RWPE2 (cell line): ENCODE measurements at regions not wholly inside any gene's neighbourhood (a gene's known extent, or its start where the extent isn't known, plus 50 kb on each side); places are given as distances from the start of the nearest gene placed in this dataset.

Experiments
- ATAC-seq: fragments of 200-7000 bp; cut with Tn5 transposase; 3 replicates; pipeline ENCODE4 v1.9.1; 2021; ENCODE audit warnings: low read depth
- DNase-seq: peaks from one replicate; pipeline ENCODE4 v3.0.0-alpha.2; 2020; ENCODE audit warnings: low spot score
- H3K27ac ChIP-seq: fragments of 450-650 bp; 2 replicates; pipeline ENCODE4 v1.5.1; 2017; ENCODE audit warnings: mild to moderate bottlenecking; ENCODE audit not compliant: poor library complexity, severe bottlenecking
- H3K27me3 ChIP-seq: fragments of 250-450 bp; sonication (Bioruptor Pico); 2 replicates; pipeline ENCODE4 v1.5.1; 2021; ENCODE audit warnings: mild to moderate bottlenecking, moderate library complexity; ENCODE audit not compliant: insufficient read depth, poor library complexity, severe bottlenecking
- H3K36me3 ChIP-seq: fragments of 250-450 bp; sonication (Bioruptor Pico); 2 replicates; pipeline ENCODE4 v1.5.1; 2020; ENCODE audit warnings: low read depth, mild to moderate bottlenecking, moderate library complexity
- H3K4me1 ChIP-seq: fragments of 250-450 bp; sonication (Bioruptor Pico); 2 replicates; pipeline ENCODE4 v1.5.1; 2021; ENCODE audit warnings: mild to moderate bottlenecking, moderate library complexity; ENCODE audit not compliant: insufficient read depth, poor library complexity, severe bottlenecking
- H3K4me3 ChIP-seq: fragments of 250-450 bp; sonication (Bioruptor Pico); 2 replicates; pipeline ENCODE4 v1.5.1; 2021; ENCODE audit warnings: mild to moderate bottlenecking, moderate library complexity; ENCODE audit not compliant: severe bottlenecking
- H3K9me3 ChIP-seq: fragments of 250-450 bp; sonication (Bioruptor Pico); 2 replicates; pipeline ENCODE4 v1.5.1; 2021; ENCODE audit warnings: mild to moderate bottlenecking, moderate library complexity; ENCODE audit not compliant: severe bottlenecking
- TF ChIP-seq, protein P1 (sequence below): fragments of 450-650 bp; IDR thresholded peaks from one replicate; pipeline ENCODE4 v1.5.1; 2017; ENCODE audit warnings: mild to moderate bottlenecking, moderate library complexity; ENCODE audit not compliant: poor library complexity, severe bottlenecking

DNA sequence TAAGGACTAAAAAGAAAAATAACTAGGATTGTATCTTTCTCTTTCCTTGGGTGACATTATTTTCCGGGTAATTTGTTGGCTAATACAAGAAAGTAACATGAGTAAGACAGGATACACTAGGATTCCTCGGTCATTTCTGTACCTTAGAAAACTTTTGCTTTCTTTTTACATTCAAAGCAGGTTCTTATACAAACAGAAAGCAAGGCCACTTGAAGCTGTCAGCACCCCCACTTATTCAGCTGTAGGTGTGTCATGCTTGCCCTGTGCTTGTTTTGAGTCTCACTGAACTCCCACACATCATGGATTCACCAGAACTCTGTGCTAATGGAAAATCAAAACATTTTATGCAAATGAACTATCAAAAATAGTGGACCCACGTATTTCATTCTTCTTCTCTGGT, 266.8 kb upstream of the CLEC14A start:
- Histone ChIP-seq H3K4me3 (no peak overlapping the region), H3K36me3 (no peaks in the 10 kb centered on the region), H3K27ac (no peak overlapping the region), H3K27me3 (no peaks in the 10 kb centered on the region), H3K9me3 (no peaks in the 10 kb centered on the region), H3K4me1 (no peaks in the 10 kb centered on the region)
- DNase-seq (no peak), ATAC-seq (peak; percentile 10; the same call in 1 of the 3 replicates)
- TF ChIP-seq, protein P1, sequence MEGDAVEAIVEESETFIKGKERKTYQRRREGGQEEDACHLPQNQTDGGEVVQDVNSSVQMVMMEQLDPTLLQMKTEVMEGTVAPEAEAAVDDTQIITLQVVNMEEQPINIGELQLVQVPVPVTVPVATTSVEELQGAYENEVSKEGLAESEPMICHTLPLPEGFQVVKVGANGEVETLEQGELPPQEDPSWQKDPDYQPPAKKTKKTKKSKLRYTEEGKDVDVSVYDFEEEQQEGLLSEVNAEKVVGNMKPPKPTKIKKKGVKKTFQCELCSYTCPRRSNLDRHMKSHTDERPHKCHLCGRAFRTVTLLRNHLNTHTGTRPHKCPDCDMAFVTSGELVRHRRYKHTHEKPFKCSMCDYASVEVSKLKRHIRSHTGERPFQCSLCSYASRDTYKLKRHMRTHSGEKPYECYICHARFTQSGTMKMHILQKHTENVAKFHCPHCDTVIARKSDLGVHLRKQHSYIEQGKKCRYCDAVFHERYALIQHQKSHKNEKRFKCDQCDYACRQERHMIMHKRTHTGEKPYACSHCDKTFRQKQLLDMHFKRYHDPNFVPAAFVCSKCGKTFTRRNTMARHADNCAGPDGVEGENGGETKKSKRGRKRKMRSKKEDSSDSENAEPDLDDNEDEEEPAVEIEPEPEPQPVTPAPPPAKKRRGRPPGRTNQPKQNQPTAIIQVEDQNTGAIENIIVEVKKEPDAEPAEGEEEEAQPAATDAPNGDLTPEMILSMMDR = no peak

DNA sequence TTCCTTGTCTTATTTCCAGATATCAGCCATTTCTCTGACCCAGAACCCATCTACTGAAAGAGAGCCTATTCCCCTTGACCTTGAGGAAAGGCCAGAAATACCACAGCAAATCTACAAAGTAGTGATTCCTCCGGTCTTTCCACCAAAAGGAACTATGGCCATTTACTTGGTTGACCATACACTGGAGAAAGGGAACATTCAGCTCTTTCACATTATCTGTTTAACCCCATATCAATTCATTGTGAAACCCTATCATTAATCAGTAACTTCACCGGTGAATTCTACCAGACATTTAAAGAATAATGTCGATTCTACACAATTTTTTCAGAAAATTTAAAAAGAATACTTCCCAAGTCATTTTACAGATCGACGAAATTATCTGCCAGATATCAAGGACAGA, 265.7 kb upstream of the CLEC14A start:
- Histone ChIP-seq H3K27me3 (no peaks in the 10 kb centered on the region), H3K36me3 (no peaks in the 10 kb centered on the region), H3K27ac (no peak overlapping the region), H3K9me3 (no peaks in the 10 kb centered on the region), H3K4me3 (no peak overlapping the region), H3K4me1 (no peaks in the 10 kb centered on the region)
- no peak for ATAC-seq
- TF ChIP-seq, protein P1 = no peak
- no peak for DNase-seq

DNA sequence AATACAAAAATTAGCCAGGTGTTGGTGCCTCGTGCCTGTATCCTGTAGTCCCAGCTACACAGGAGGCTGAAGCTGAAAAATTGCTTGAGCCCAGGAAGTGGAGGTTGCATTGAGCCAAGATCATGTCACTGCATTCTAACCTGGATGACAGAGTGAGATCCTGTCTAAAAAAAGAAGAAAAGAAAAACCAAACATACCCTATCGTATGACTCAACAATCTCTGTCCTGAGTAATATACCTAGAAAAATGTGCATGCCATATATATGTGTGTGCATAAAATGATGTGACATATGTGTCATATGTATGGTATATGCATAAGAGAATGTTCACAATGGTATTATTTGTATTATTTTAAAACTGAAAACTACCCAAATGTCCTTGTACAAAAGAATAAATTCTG, 261.5 kb upstream of the CLEC14A start:
- no peaks in the 10 kb centered on the region for H3K4me1 ChIP-seq
- peak; percentile 40; the same call in 2 of the 3 replicates for ATAC-seq
- H3K9me3 ChIP-seq = no peaks in the 10 kb centered on the region
- H3K36me3 ChIP-seq = no peaks in the 10 kb centered on the region
- H3K27me3 ChIP-seq = no peaks in the 10 kb centered on the region
- TF ChIP-seq, protein P1 = no peak
- no peak for DNase-seq
- H3K4me3 ChIP-seq = no peak overlapping the region
- no peak overlapping the region for H3K27ac ChIP-seq

DNA sequence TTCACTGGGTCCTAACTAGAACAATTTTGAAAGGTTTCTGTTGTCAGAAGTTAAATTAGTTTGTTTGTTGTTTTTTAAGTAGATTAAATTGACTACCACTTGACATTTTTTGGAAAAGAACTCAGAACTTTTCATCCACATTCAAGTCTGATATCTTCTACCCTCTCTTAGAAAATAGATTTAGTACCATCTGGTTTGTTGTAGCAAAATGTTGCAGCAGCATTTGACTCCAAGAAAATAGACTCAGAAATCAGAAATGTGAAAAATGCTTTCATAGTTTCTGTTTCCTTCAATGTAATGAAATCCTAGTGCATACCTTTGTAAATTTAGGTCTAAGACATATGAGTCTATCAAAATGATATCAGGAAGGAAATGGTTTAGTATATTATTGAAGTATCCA, 256.3 kb upstream of the CLEC14A start:
- H3K36me3 ChIP-seq = no peaks in the 10 kb centered on the region
- H3K27me3 ChIP-seq = no peaks in the 10 kb centered on the region
- no peak overlapping the region for H3K27ac ChIP-seq
- ATAC-seq (no peak), DNase-seq (no peak)
- no peak overlapping the region for H3K4me3 ChIP-seq
- no peaks in the 10 kb centered on the region for H3K4me1 ChIP-seq
- H3K9me3 ChIP-seq = no peaks in the 10 kb centered on the region
- TF ChIP-seq, protein P1 = no peak

DNA sequence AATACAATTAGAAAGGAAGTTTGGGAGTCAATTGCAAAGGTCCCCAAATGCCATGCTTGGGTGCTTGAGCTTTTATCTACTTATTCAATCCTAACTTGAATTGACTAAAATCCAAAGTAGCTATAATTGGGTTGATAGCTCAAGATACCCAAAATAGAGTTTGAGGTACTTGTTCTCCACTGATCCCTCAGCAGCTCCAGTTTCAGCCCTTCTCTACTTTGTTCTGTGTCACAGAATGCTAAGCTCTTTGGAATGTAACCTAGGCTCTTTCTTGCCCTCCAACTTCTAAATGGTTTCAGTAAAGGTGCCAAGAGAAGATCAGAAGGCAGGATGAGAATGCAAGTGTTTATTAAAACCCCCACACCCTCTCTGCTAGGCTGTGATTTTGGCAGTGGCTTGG, 251.4 kb upstream of the CLEC14A start:
- Histone ChIP-seq H3K4me3 (no peak overlapping the region), H3K36me3 (no peaks in the 10 kb centered on the region), H3K27ac (no peak overlapping the region), H3K9me3 (no peaks in the 10 kb centered on the region), H3K4me1 (no peaks in the 10 kb centered on the region), H3K27me3 (no peaks in the 10 kb centered on the region)
- DNase-seq = no peak
- TF ChIP-seq, protein P1 = no peak
- no peak for ATAC-seq
